Suprapubic skin (tissue), 4 donors: ENCODE measurements at regions not wholly inside any gene's neighbourhood (a gene's known extent, or its start where the extent isn't known, plus 50 kb on each side); places are given as distances from the start of the nearest gene placed in this dataset.

Experiments used
- DNase-seq, 2 donors: peaks; one replicate each; pipeline ENCODE4 v3.0.0-alpha.2; 2019; ENCODE audit warnings: low spot score in 2 of 2
- H3K27ac ChIP-seq: fragments of 200-600 bp; sonication (generic); one replicate; pipeline ENCODE4 v1.5.1; 2019
- H3K27me3 ChIP-seq: fragments of 200-600 bp; sonication (generic); one replicate; pipeline ENCODE4 v1.5.1; 2019
- H3K36me3 ChIP-seq: fragments of 200-600 bp; sonication (generic); one replicate; pipeline ENCODE4 v1.5.1; 2019
- H3K4me1 ChIP-seq: fragments of 200-600 bp; sonication (generic); one replicate; pipeline ENCODE4 v1.5.1; 2019
- H3K4me3 ChIP-seq: fragments of 200-600 bp; sonication (generic); one replicate; pipeline ENCODE4 v1.5.1; 2019; ENCODE audit warnings: mild to moderate bottlenecking
- H3K9me3 ChIP-seq: fragments of 200-600 bp; sonication (generic); one replicate; pipeline ENCODE4 v1.5.1; 2019
- CTCF ChIP-seq, 2 donors: fragments of 200-600 bp in 1 of 2; fragments of 450-650 bp in 1 of 2; sonication (generic) in 1 of 2; IDR thresholded peaks; one replicate each; pipeline ENCODE4 v1.5.1; 2016 to 2019; ENCODE audit warnings: antibody characterized with exemption in 2 of 2, mild to moderate bottlenecking in 1 of 2, moderate library complexity in 1 of 2
- EP300 ChIP-seq: sonication (generic); formaldehyde crosslinking; IDR thresholded peaks from one replicate; pipeline ENCODE4 v1.6.1; 2017; ENCODE audit warnings: antibody characterized with exemption
- POLR2A ChIP-seq, 2 donors: fragments of 450-650 bp; IDR thresholded peaks; one replicate each; pipeline ENCODE4 v1.6.1; 2017; ENCODE audit warnings: antibody characterized with exemption in 2 of 2, mild to moderate bottlenecking in 2 of 2, moderate library complexity in 2 of 2
- POLR2AphosphoS5 ChIP-seq, 3 donors: sonication (generic); formaldehyde crosslinking; IDR thresholded peaks; one replicate each; pipeline ENCODE4 v1.6.1; 2017; ENCODE audit warnings: antibody characterized with exemption in 3 of 3
- WGBS: methylation state at CpG from one replicate; pipeline ENCODE4 v1.1.5; 2018; 5-methylcytosine and 5-hydroxymethylcytosine counted together

- TF ChIP-seq CTCF (IDR thresholded peaks at IDR 0.05) (no peak), POLR2AphosphoS5 (IDR thresholded peaks at IDR 0.05) (no peak), EP300 (no peak)
- Histone ChIP-seq H3K27ac (no peak overlapping the region), H3K4me1 (no peaks in the 10 kb centered on the region), H3K4me3 (no peak overlapping the region), H3K27me3 (no peaks in the 10 kb centered on the region), H3K36me3 (no peaks in the 10 kb centered on the region), H3K9me3 (no peaks in the 10 kb centered on the region)
- 39% methylated on average over 10 of the region's 10 CpGs for WGBS
- no peak for DNase-seq
These were observed 539.7 kb downstream of the RFC3 start for GRCh38 chr13:34357435-34358232.

- H3K27ac ChIP-seq = no peak overlapping the region
- H3K4me1 ChIP-seq = no peaks in the 10 kb centered on the region
- no peaks in the 10 kb centered on the region for H3K27me3 ChIP-seq
- TF ChIP-seq POLR2AphosphoS5 (IDR thresholded peaks at IDR 0.05) (no peak), POLR2A (IDR thresholded peaks at IDR 0.05) (no peak), CTCF (IDR thresholded peaks at IDR 0.05) (no peak), EP300 (no peak)
- no peaks in the 10 kb centered on the region for H3K9me3 ChIP-seq
- no peaks in the 10 kb centered on the region for H3K36me3 ChIP-seq
- 56% methylated on average over 2 of the region's 2 CpGs for WGBS
- no peak overlapping the region for H3K4me3 ChIP-seq
- DNase-seq = no peak
These were observed 541.0 kb downstream of the RFC3 start for GRCh38 chr13:34358811-34359513.

- TF ChIP-seq EP300 (no peak), POLR2A (IDR thresholded peaks at IDR 0.05) (no peak), POLR2AphosphoS5 (IDR thresholded peaks at IDR 0.05) (no peak), CTCF (IDR thresholded peaks at IDR 0.05) (no peak)
- Histone ChIP-seq H3K4me3 (no peak overlapping the region), H3K9me3 (no peaks in the 10 kb centered on the region), H3K36me3 (no peaks in the 10 kb centered on the region), H3K27me3 (no peaks in the 10 kb centered on the region), H3K27ac (no peak overlapping the region), H3K4me1 (no peaks in the 10 kb centered on the region)
- DNase-seq = no peak
These were observed 542.8 kb downstream of the RFC3 start for GRCh38 chr13:34360702-34361101.

GRCh38 chr13:34361560-34361959 lies 543.6 kb downstream of the RFC3 start:
- no peaks in the 10 kb centered on the region for H3K9me3 ChIP-seq
- no peak overlapping the region for H3K27ac ChIP-seq
- no peak for DNase-seq
- TF ChIP-seq EP300 (no peak), POLR2AphosphoS5 (IDR thresholded peaks at IDR 0.05) (no peak), POLR2A (IDR thresholded peaks at IDR 0.05) (no peak), CTCF (IDR thresholded peaks at IDR 0.05) (no peak)
- no peaks in the 10 kb centered on the region for H3K36me3 ChIP-seq
- H3K4me1 ChIP-seq = no peaks in the 10 kb centered on the region
- H3K4me3 ChIP-seq = no peak overlapping the region
- 32% methylated on average over 4 of the region's 4 CpGs for WGBS
- H3K27me3 ChIP-seq = no peaks in the 10 kb centered on the region

GRCh38 chr13:34363266-34363665 lies 545.3 kb downstream of the RFC3 start:
- no peaks in the 10 kb centered on the region for H3K36me3 ChIP-seq

More at GRCh38 chr13:34363266-34363665, 545.3 kb downstream of the RFC3 start:
- 50% methylated on average over 4 of the region's 4 CpGs for WGBS
- no peaks in the 10 kb centered on the region for H3K9me3 ChIP-seq
- no peaks in the 10 kb centered on the region for H3K27me3 ChIP-seq
- H3K27ac ChIP-seq = no peak overlapping the region
- TF ChIP-seq EP300 = no peak
- TF ChIP-seq CTCF (IDR thresholded peaks at IDR 0.05) = no peak
- no peak for TF ChIP-seq POLR2AphosphoS5 (IDR thresholded peaks at IDR 0.05)
- TF ChIP-seq POLR2A (IDR thresholded peaks at IDR 0.05) = no peak
- DNase-seq = no peak
- no peaks in the 10 kb centered on the region for H3K4me1 ChIP-seq
- H3K4me3 ChIP-seq = no peak overlapping the region
